Activated CD4-positive, alpha-beta T cell treated with anti-CD3 and anti-CD28 coated beads, Interleukin-2, amount 10 ng/mL, durations not matched to agents 7 days and 5 days (primary cell): ENCODE measurements at regions not wholly inside any gene's neighbourhood (a gene's known extent, or its start where the extent isn't known, plus 50 kb on each side); places are given as distances from the start of the nearest gene placed in this dataset.

Experiments used
- CTCF ChIA-PET: fragments of 350-600 bp; sonication (Branson Sonifier 250); formaldehyde crosslinking; loops from one replicate; lab custom pipeline; 2021; ENCODE audit warnings: antibody characterized with exemption; lab: Charles Lee
- POLR2A ChIA-PET: fragments of 350-600 bp; sonication (Branson Sonifier 250); formaldehyde crosslinking; loops from one replicate; lab custom pipeline; 2021; ENCODE audit warnings: antibody characterized with exemption; lab: Charles Lee
- DNase-seq: peaks from one replicate; pipeline ENCODE4 v3.0.0-alpha.2; 2020
- H3K27ac Mint-ChIP-seq: one replicate; pipeline ENCODE4 v1.8.0; 2021; ENCODE audit warnings: mild to moderate bottlenecking, moderate library complexity, mixed read lengths
- H3K27me3 Mint-ChIP-seq: one replicate; pipeline ENCODE4 v1.8.0; 2021; ENCODE audit warnings: mixed read lengths
- H3K36me3 Mint-ChIP-seq: one replicate; pipeline ENCODE4 v1.8.0; 2021; ENCODE audit warnings: low read depth, mixed read lengths
- H3K4me1 Mint-ChIP-seq: one replicate; pipeline ENCODE4 v1.8.0; 2021; ENCODE audit warnings: mixed read lengths
- H3K4me3 Mint-ChIP-seq: one replicate; pipeline ENCODE4 v1.8.0; 2021; ENCODE audit warnings: mild to moderate bottlenecking, moderate library complexity, mixed read lengths
- H3K9me3 Mint-ChIP-seq: one replicate; pipeline ENCODE4 v1.8.0; 2021; ENCODE audit warnings: mixed read lengths

DNA sequence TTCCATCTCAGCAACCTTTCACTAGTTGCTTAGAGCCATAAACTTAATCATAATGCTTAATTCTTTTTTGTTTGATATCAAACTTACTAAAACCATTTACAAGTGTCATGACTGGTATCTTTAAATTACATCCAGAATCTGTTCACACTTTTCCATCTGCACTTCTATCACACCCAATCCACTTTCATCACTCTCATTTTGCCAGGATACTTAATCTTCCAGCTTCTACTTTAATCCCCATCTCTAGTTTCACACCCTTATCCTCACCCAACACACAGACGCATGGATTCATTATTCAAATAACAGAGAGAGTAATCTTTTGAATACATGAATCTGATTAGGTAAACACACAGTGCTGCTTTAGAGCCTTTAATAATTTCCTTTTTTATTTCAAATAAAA is 828.4 kb downstream of the HACE1 start:
- POLR2A ChIA-PET: no interaction called here
- no peak for DNase-seq
- no peaks in the 10 kb centered on the region for H3K36me3 Mint-ChIP-seq
- H3K27ac Mint-ChIP-seq: no peak overlapping the region
- no peaks in the 10 kb centered on the region for H3K9me3 Mint-ChIP-seq
- no peaks in the 10 kb centered on the region for H3K27me3 Mint-ChIP-seq
- CTCF ChIA-PET: no interaction called here
- no peak overlapping the region for H3K4me3 Mint-ChIP-seq
- H3K4me1 Mint-ChIP-seq: no peaks in the 10 kb centered on the region

GRCh38 chr6:104022126-104022525 is 837.6 kb downstream of the HACE1 start:
- Mint-ChIP-seq H3K27me3 (no peaks in the 10 kb centered on the region), H3K36me3 (no peaks in the 10 kb centered on the region), H3K4me3 (no peak overlapping the region), H3K9me3 (no peaks in the 10 kb centered on the region), H3K4me1 (no peaks in the 10 kb centered on the region), H3K27ac (no peak overlapping the region)
- no peak for DNase-seq
- CTCF ChIA-PET: no interaction called here
- POLR2A ChIA-PET: no interaction called here

DNA sequence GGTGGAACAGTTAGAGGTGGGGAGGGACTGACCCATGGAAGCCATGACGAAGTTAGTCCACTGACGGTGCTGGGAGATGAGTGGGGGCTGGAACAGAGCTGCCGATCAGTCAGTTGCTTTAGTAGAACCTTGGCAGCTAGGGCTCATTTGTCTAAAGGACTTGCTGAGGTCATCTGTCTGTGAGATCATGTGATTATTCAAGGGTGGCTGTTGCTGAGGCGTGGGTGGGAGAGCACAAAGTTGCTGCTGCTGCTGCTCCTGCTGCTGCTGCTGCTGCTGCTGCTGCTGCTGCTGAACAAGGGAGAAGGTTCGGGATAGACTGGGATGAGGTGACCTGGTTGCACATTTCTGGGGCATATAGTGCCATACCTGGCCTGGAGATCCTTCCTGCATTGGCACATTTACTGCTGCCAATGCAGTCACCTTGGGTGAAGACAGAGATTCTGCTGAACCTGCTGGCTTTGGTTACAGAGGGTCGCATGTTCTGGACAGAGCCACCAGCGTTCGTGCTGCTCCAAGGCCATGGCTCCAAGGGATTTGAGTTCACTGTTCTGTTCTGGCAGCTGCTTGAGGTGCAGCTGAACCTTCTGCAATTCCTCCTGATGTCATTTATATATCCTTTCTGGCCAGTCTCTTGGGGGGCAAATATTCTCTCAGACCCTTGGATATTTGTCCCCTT is 840.5 kb downstream of the HACE1 start:
- ChIA-PET POLR2A (no interaction called here), CTCF (no interaction called here)
- DNase-seq: no peak
- no peaks in the 10 kb centered on the region for H3K4me1 Mint-ChIP-seq
- H3K36me3 Mint-ChIP-seq: no peaks in the 10 kb centered on the region
- no peak overlapping the region for H3K27ac Mint-ChIP-seq
- no peak overlapping the region for H3K4me3 Mint-ChIP-seq
- H3K27me3 Mint-ChIP-seq: no peaks in the 10 kb centered on the region
- no peaks in the 10 kb centered on the region for H3K9me3 Mint-ChIP-seq

DNA sequence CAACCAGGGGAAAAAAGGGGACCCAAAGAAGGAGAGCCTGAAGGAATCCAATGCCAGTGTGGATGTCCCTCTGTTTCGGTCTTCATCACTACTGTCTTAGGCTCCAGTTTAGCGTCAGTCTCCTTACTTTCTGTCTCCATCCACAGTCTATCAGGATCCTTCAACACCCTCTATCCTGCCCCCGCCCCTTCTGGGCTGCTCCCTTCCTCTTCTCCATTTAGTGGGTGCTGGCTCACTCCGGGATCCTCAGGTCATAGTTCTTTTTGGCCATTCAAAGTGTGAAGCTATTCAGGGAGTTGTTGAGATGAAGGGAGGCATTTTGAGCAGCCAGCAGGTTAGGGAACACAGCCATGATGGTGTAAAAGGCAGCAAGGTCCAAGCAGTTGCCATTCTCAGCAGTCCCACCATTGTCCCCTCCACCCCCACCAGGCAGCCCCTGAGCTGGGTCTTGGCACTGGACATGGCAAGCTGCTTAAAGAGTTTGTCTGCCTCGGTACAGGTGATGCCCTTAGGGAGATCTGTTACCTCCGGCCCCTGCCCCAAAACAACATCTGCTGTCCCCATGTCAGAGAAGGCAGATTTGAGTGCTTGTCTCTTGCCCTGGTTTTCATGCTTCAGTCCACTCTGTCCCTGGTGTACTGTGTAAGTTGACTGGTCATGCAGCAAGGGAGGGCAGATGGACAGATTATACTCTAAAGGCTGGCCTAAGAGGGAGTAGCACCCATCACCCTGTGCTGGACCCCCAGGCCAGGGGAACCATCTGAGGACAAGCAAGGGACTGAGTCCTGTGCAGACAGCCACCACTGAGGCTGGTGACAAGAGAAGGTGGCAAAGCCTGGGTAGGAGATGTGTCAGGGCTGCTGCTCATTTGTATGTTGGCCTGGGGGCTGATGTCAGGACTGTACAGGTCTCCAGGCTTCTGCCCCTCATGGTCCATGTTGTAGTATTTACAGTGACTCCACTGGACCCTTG is 842.0 kb downstream of the HACE1 start:
- no peak overlapping the region for H3K27ac Mint-ChIP-seq
- no peaks in the 10 kb centered on the region for H3K27me3 Mint-ChIP-seq
- no peaks in the 10 kb centered on the region for H3K36me3 Mint-ChIP-seq
- no peaks in the 10 kb centered on the region for H3K9me3 Mint-ChIP-seq
- H3K4me3 Mint-ChIP-seq: no peak overlapping the region
- no peaks in the 10 kb centered on the region for H3K4me1 Mint-ChIP-seq
- POLR2A ChIA-PET: interaction anchor here (0.6 kb wide), 1 partner anchor 334 kb away, joined by 4 read pairs; no protein-coding TSS in a partner anchor
- no peak for DNase-seq
- CTCF ChIA-PET: no interaction called here

DNA sequence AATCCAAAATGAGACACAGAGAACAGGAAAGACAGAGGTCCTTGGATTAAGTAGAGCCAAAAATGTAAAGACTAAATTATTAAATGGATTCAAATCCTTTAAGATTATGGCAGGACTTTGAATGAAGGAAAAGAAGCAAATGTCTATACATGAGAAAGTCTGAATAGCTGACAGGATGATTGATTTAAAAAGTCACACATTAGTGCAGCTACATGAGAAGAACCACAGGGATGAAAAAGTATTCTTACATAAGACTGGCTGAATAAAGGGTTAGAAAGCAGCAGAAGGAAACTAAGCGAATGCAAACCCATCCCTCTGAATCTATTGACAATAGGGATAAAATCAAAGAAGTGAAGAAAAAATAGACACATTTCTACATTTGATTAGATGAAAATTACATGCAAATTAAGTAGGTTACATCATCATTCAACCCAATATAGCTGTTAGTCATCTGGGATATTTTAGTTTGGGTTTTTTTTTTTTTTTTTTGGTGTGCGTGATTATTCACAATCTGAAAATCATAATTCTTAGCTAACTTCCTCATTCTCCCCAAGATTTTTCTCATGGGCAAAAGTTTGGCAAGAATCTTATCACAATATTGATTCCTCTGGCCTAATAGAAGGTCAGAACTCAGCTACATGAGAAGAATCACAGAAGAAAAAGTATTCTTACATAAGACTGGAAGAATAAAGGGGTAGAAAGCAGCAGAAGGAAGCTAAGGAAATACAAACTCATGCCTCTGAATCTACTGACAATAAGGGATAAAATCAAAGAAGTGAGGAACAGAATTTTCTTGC is 845.4 kb downstream of the HACE1 start:
- H3K9me3 Mint-ChIP-seq: no peaks in the 10 kb centered on the region
- CTCF ChIA-PET: no interaction called here
- POLR2A ChIA-PET: no interaction called here

DNA sequence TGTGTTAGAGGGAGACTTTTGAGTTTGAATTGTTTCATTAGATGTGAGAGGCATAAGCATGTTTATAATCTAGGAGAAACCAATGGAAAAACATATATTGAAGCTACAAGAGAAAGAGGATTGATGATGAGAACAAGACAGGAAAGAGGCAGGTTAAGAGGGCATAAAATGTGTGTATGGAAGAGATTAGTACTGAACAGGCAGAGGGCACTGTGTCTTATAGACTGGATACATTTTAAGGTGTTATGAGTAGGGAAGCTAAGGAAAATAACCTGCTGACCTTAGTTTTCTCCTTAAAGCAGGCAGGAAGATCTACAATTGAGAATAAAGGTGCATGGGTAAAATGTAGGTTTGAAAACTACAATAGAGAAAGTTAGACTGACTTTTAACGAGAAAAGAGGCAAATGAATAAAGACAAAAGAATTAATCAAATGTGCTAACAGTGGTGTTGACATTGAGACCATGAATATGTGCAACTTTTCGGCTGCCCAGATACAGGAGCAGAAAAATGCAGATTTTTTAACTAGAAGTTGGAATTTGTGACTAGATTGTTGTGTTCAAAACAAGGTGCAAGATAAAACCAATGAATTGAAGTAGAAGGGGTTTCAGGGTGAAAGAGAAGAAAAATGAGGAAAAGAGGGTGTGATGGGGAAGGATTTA is 846.3 kb downstream of the HACE1 start:
- Mint-ChIP-seq H3K9me3 (no peaks in the 10 kb centered on the region), H3K36me3 (no peaks in the 10 kb centered on the region), H3K4me3 (no peak overlapping the region), H3K27ac (no peak overlapping the region), H3K27me3 (no peaks in the 10 kb centered on the region), H3K4me1 (no peaks in the 10 kb centered on the region)
- CTCF ChIA-PET: no interaction called here
- DNase-seq: no peak
- POLR2A ChIA-PET: no interaction called here

More for the DNA sequence above, 845.4 kb downstream of the HACE1 start:
- Mint-ChIP-seq H3K4me1 (no peaks in the 10 kb centered on the region), H3K27me3 (no peaks in the 10 kb centered on the region), H3K36me3 (no peaks in the 10 kb centered on the region), H3K4me3 (no peak overlapping the region), H3K27ac (no peak overlapping the region)
- no peak for DNase-seq

GRCh38 chr6:104010897-104011296 is 848.8 kb downstream of the HACE1 start:
- Mint-ChIP-seq H3K27ac (no peak overlapping the region), H3K27me3 (no peaks in the 10 kb centered on the region), H3K9me3 (no peaks in the 10 kb centered on the region), H3K36me3 (no peaks in the 10 kb centered on the region), H3K4me1 (no peaks in the 10 kb centered on the region), H3K4me3 (no peak overlapping the region)
- POLR2A ChIA-PET: no interaction called here
- no peak for DNase-seq
- CTCF ChIA-PET: no interaction called here

GRCh38 chr6:104003803-104004516 is 855.8 kb downstream of the HACE1 start:
- Mint-ChIP-seq H3K27me3 (no peaks in the 10 kb centered on the region), H3K36me3 (no peaks in the 10 kb centered on the region), H3K27ac (no peak overlapping the region), H3K4me1 (no peaks in the 10 kb centered on the region), H3K9me3 (no peaks in the 10 kb centered on the region), H3K4me3 (no peak overlapping the region)
- CTCF ChIA-PET: no interaction called here
- DNase-seq: no peak
- POLR2A ChIA-PET: no interaction called here

GRCh38 chr6:103995571-103995970 is 864.1 kb downstream of the HACE1 start:
- Mint-ChIP-seq H3K27me3 (no peaks in the 10 kb centered on the region), H3K36me3 (no peaks in the 10 kb centered on the region), H3K9me3 (no peaks in the 10 kb centered on the region), H3K4me1 (no peaks in the 10 kb centered on the region), H3K4me3 (no peak overlapping the region), H3K27ac (no peak overlapping the region)
- POLR2A ChIA-PET: no interaction called here
- DNase-seq: no peak
- CTCF ChIA-PET: no interaction called here

GRCh38 chr6:103983860-103984259 is 875.9 kb downstream of the HACE1 start:
- no peaks in the 10 kb centered on the region for H3K36me3 Mint-ChIP-seq
- no peaks in the 10 kb centered on the region for H3K27me3 Mint-ChIP-seq
- ChIA-PET CTCF (no interaction called here), POLR2A (no interaction called here)
- no peaks in the 10 kb centered on the region for H3K9me3 Mint-ChIP-seq
- H3K27ac Mint-ChIP-seq: no peak overlapping the region
- no peak overlapping the region for H3K4me3 Mint-ChIP-seq
- no peaks in the 10 kb centered on the region for H3K4me1 Mint-ChIP-seq
- DNase-seq: no peak

DNA sequence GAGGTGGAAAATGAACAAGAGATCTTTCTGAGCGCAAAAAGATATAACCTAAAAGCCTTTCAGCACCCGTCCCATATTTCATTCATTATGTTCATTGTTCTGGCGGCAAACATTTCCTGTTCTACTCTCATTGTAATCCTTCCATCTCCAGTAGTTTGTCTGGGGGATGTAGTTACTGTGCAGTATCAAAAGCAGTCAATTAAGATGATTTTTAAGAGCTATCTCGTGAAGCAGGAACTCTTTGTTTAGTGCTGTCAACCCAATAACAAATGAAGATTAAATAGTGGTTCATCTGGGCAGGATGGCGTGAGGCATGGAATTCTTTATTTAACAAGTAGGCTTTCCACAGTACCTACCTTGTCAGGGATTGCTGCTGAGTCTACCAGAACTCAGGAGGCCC is 876.7 kb downstream of the HACE1 start:
- Mint-ChIP-seq H3K4me1 (no peaks in the 10 kb centered on the region), H3K9me3 (no peaks in the 10 kb centered on the region), H3K4me3 (no peak overlapping the region), H3K27ac (no peak overlapping the region), H3K27me3 (no peaks in the 10 kb centered on the region), H3K36me3 (no peaks in the 10 kb centered on the region)
- POLR2A ChIA-PET: no interaction called here
- DNase-seq: no peak
- CTCF ChIA-PET: no interaction called here

GRCh38 chr6:103982574-103982973 is 877.1 kb downstream of the HACE1 start:
- no peak for DNase-seq
- Mint-ChIP-seq H3K4me1 (no peaks in the 10 kb centered on the region), H3K4me3 (no peak overlapping the region), H3K9me3 (no peaks in the 10 kb centered on the region), H3K27ac (no peak overlapping the region), H3K27me3 (no peaks in the 10 kb centered on the region), H3K36me3 (no peaks in the 10 kb centered on the region)
- ChIA-PET CTCF (no interaction called here), POLR2A (no interaction called here)
